Thyroid gland (tissue), 4 donors: ENCODE measurements at regions not wholly inside any gene's neighbourhood (a gene's known extent, or its start where the extent isn't known, plus 50 kb on each side); places are given as distances from the start of the nearest gene placed in this dataset.

ENCODE experiments used
- CTCF ChIP-seq, 6 experiments: fragments of 200-600 bp in 3 of 6; fragments of 450-650 bp in 3 of 6; sonication (generic) in 3 of 6; IDR thresholded peaks; one replicate each; pipeline ENCODE4 v1.5.1; 2016 to 2019; ENCODE audit warnings: antibody characterized with exemption in 6 of 6, mild to moderate bottlenecking in 2 of 6, inconsistent platforms in 1 of 6, moderate library complexity in 1 of 6
- POLR2A ChIP-seq, 2 donors: fragments of 450-650 bp; IDR thresholded peaks; one replicate each; pipeline ENCODE4 v1.6.1; 2017; ENCODE audit warnings: antibody characterized with exemption in 2 of 2, mild to moderate bottlenecking in 2 of 2, moderate library complexity in 1 of 2

DNA sequence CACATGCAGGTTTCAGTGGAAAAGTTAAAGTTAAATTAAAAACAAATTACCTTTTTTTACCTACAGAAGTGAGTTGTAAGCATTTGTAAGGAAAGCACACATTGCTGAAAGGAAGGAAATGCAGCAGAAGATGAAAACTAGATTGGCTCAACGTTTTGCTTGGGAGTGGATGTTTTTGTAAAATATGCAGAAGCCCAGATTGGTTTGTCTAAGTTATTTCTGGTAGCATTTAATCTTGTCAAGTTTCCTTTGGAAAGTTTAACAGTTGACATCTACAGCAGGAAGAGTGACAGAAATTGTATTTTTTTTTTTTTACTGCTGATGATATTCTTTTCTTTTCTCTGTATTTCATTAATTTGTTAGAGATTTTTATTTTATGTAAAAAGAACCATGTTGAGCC, 315.1 kb upstream of the MON1B start:
- no peak for TF ChIP-seq CTCF (IDR thresholded peaks at IDR 0.05)
- no peak for TF ChIP-seq POLR2A (IDR thresholded peaks at IDR 0.05)
